ENCODE measurements at regions not wholly inside any gene's neighbourhood (a gene's known extent, or its start where the extent isn't known, plus 50 kb on each side); places are given as distances from the start of the nearest gene placed in this dataset.

DNA sequence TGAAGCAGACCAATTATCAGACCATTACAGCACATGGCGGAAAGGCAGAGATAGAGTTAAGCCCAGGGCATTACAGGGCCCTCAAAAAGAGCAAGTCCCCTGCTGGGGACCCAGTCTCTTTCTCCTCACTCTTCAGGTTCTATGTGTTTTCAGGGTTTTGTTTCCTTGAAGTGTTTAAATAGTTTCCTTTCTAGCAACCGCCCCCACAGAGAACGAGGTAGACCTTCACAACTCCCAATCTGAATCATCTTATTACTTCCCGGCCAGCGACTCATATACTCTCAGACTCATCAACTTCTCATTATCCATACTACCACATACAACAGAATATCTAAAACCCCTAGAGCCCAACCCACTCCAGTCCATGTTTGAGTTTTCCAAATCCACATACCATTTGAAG lies 526.6 kb upstream of the ARID1B start:
- Histone ChIP-seq H4K20me1 (ENCODE audit: insufficient read depth) (no peaks in the 10 kb centered on the region), H3K36me3 (ENCODE audit: low read depth) (no peaks in the 10 kb centered on the region), H2AFZ (no peak overlapping the region), H3K4me1 (ENCODE audit: insufficient read depth) (no peaks in the 10 kb centered on the region), H3K9me3 (ENCODE audit: low read depth) (no peaks in the 10 kb centered on the region), H3K27me3 (replicated peaks; ENCODE audit: insufficient read depth) (no peaks in the 10 kb centered on the region), H3K9me2 (ENCODE audit: insufficient read depth) (no peaks in the 10 kb centered on the region), H3F3A (ENCODE audit: insufficient read depth) (no peaks in the 10 kb centered on the region), H3K79me2 (ENCODE audit: insufficient read depth) (no peaks in the 10 kb centered on the region), H3K4me2 (ENCODE audit: unreplicated experiment) (no peak overlapping the region), H3K27ac (no peak overlapping the region), H3K4me3 (no peak overlapping the region), H3K9ac (no peak overlapping the region)
- in situ Hi-C loops (cut with MboI): no loop called here
- 49 to 57% methylated on average over 5 of the region's 5 CpGs for WGBS, 2 experiments (ENCODE audit: low coverage in 1 of 2, low lambda C conversion rate in 2 of 2, missing lambda C conversion rate in 2 of 2)
- peak; percentile 4 for DNase-seq
- no peak for TF ChIP-seq EZH2 (IDR thresholded peaks at IDR 0.05; ENCODE audit: insufficient read depth, poor library complexity, severe bottlenecking)
- no peak for TF ChIP-seq EZH2phosphoT487 (IDR thresholded peaks at IDR 0.05; ENCODE audit: insufficient read depth, low read depth)

DNA sequence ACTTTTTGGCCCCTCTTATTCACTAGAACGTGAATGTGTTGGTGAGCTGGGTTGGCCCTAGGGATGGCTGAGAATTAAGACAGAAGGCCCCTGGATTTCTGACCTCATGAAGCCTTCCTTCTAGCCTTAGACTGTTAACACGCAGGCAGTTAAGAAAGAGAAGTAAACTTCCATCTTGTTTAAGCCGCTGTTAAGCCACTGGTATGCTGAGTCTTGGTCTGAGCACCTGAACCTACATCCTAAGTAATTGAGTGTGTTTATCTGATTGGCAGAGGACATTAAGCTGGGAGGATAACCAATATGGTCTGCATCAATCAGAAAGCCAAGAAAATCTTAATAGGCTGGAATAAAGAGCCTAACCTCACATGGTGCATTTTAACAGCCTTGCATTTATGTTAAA lies 535.0 kb upstream of the ARID1B start:
- Histone ChIP-seq H3K27ac (no peak overlapping the region), H3K9me3 (ENCODE audit: low read depth) (no peaks in the 10 kb centered on the region), H3K4me2 (ENCODE audit: unreplicated experiment) (no peak overlapping the region), H3K36me3 (ENCODE audit: low read depth) (no peaks in the 10 kb centered on the region), H3K4me3 (no peak overlapping the region), H3K9me2 (ENCODE audit: insufficient read depth) (no peaks in the 10 kb centered on the region), H3K9ac (no peak overlapping the region), H4K20me1 (ENCODE audit: insufficient read depth) (no peaks in the 10 kb centered on the region), H3F3A (ENCODE audit: insufficient read depth) (no peaks in the 10 kb centered on the region), H3K27me3 (replicated peaks; ENCODE audit: insufficient read depth) (no peaks in the 10 kb centered on the region), H2AFZ (no peak overlapping the region), H3K79me2 (ENCODE audit: insufficient read depth) (no peaks in the 10 kb centered on the region), H3K4me1 (ENCODE audit: insufficient read depth) (no peaks in the 10 kb centered on the region)
- TF ChIP-seq EZH2 (IDR thresholded peaks at IDR 0.05; ENCODE audit: insufficient read depth, poor library complexity, severe bottlenecking) (no peak), EZH2phosphoT487 (IDR thresholded peaks at IDR 0.05; ENCODE audit: insufficient read depth, low read depth) (no peak)
- 29 to 32% methylated on average over 3 of the region's 3 CpGs for WGBS, 2 experiments (ENCODE audit: low coverage in 1 of 2, low lambda C conversion rate in 2 of 2, missing lambda C conversion rate in 2 of 2)
- DNase-seq: no peak
- in situ Hi-C loops (cut with MboI): no loop called here

DNA sequence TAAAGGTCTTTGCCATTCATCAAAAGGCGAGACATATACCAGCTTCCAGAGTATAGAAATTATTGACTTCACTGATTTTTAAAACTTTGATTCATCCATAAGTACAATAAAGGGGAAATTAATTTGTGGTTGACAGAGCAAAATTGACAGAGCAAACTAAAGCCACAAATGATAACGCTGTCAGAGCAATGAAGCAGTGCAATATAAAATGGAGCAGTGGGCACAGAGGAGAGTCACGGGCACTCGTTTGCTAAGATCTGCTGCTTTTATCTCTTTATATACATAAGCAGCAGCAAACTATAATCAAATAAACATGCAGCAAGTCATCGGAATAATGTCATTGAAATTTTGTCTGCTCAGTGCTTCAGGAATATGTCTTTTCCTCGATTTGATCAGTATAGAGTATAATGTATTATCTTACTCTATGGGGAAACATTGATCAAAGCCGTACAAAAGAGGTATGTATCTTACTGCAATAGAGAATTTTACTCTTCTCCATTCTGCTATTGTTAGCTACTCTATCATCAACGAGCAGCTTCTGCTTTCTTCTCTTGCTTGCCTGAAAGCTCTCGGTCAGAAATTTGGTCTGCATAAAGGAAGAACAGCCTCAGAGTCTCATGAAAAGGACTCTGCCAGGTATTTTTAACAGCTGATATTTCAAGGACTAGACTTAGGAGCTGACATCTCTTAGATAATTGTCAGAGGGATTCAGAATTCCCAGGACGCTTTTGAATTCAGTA lies 546.0 kb upstream of the ARID1B start:
- no peaks in the 10 kb centered on the region for H3K4me1 ChIP-seq (ENCODE audit: insufficient read depth)
- no peak overlapping the region for H2AFZ ChIP-seq
- no peak for DNase-seq
- TF ChIP-seq EZH2phosphoT487 (IDR thresholded peaks at IDR 0.05; ENCODE audit: insufficient read depth, low read depth): no peak
- no peak for TF ChIP-seq EZH2 (IDR thresholded peaks at IDR 0.05; ENCODE audit: insufficient read depth, poor library complexity, severe bottlenecking)
- H3K9me3 ChIP-seq (ENCODE audit: low read depth): no peaks in the 10 kb centered on the region
- H3K36me3 ChIP-seq (ENCODE audit: low read depth): no peaks in the 10 kb centered on the region
- no peaks in the 10 kb centered on the region for H3K27me3 ChIP-seq (replicated peaks; ENCODE audit: insufficient read depth)
- in situ Hi-C loops (cut with MboI): no loop called here
- H3K27ac ChIP-seq: no peak overlapping the region
- no peaks in the 10 kb centered on the region for H3F3A ChIP-seq (ENCODE audit: insufficient read depth)
- no peaks in the 10 kb centered on the region for H4K20me1 ChIP-seq (ENCODE audit: insufficient read depth)
- no peak overlapping the region for H3K4me3 ChIP-seq
- 22 to 28% methylated on average over 10 of the region's 10 CpGs for WGBS, 2 experiments (ENCODE audit: low coverage in 1 of 2, low lambda C conversion rate in 2 of 2, missing lambda C conversion rate in 2 of 2)
- no peak overlapping the region for H3K9ac ChIP-seq
- no peaks in the 10 kb centered on the region for H3K79me2 ChIP-seq (ENCODE audit: insufficient read depth)
- no peak overlapping the region for H3K4me2 ChIP-seq (ENCODE audit: unreplicated experiment)
- no peaks in the 10 kb centered on the region for H3K9me2 ChIP-seq (ENCODE audit: insufficient read depth)

DNA sequence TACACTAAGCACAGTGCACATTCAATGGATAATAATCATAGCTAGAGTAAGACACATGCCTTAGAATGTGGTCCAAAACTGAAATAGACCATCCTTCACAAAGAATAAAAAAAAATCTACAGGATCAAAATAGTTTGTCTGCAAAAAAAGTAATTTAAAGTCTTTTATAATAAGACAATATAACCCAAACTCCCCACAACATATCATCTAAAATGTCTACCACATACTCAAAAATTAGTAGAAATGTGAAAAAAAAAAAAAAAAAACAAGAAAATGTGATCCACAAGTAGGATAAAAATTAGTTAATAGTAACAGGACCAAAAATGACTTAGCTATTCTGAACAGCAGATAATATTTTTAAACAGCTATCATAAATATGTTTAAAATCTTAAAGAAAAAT lies 557.2 kb upstream of the ARID1B start:
- Histone ChIP-seq H3K9me3 (ENCODE audit: low read depth) (no peaks in the 10 kb centered on the region), H2AFZ (no peak overlapping the region), H3K36me3 (ENCODE audit: low read depth) (no peaks in the 10 kb centered on the region), H3K4me2 (ENCODE audit: unreplicated experiment) (no peak overlapping the region), H3K4me1 (ENCODE audit: insufficient read depth) (no peaks in the 10 kb centered on the region), H4K20me1 (ENCODE audit: insufficient read depth) (no peaks in the 10 kb centered on the region), H3K4me3 (no peak overlapping the region), H3K27me3 (replicated peaks; ENCODE audit: insufficient read depth) (no peaks in the 10 kb centered on the region), H3K9me2 (ENCODE audit: insufficient read depth) (no peaks in the 10 kb centered on the region), H3F3A (ENCODE audit: insufficient read depth) (no peaks in the 10 kb centered on the region), H3K79me2 (ENCODE audit: insufficient read depth) (no peaks in the 10 kb centered on the region), H3K27ac (no peak overlapping the region), H3K9ac (no peak overlapping the region)
- TF ChIP-seq EZH2phosphoT487 (IDR thresholded peaks at IDR 0.05; ENCODE audit: insufficient read depth, low read depth) (no peak), EZH2 (IDR thresholded peaks at IDR 0.05; ENCODE audit: insufficient read depth, poor library complexity, severe bottlenecking) (no peak)
- in situ Hi-C loops (cut with MboI): no loop called here
- DNase-seq: no peak

DNA sequence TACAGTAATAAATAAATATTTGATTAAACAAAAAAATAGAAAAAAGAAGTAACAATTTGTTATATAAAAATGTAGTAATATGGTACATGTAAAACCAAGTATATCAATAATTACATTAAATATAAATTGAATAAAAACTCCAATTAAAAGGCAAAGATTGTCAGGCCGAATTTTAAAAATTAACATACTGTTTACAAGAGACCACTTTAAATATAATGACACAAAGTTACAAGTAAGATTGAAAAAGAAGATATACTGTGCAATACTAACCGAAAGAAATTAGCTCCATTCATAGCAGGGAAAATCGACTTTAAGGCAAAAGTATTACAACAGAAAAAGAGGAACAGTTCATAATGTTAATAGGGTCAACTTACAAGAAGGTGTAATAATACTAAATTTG lies 571.5 kb upstream of the ARID1B start:
- no peaks in the 10 kb centered on the region for H4K20me1 ChIP-seq (ENCODE audit: insufficient read depth)
- 5 to 8% methylated on average over 3 of the region's 3 CpGs for WGBS, 2 experiments (ENCODE audit: low coverage in 1 of 2, low lambda C conversion rate in 2 of 2, missing lambda C conversion rate in 2 of 2)
- TF ChIP-seq EZH2phosphoT487 (IDR thresholded peaks at IDR 0.05; ENCODE audit: insufficient read depth, low read depth): no peak
- TF ChIP-seq EZH2 (IDR thresholded peaks at IDR 0.05; ENCODE audit: insufficient read depth, poor library complexity, severe bottlenecking): no peak

More for the DNA sequence above, 571.5 kb upstream of the ARID1B start:
- Histone ChIP-seq H3F3A (ENCODE audit: insufficient read depth) (no peaks in the 10 kb centered on the region), H3K27ac (no peak overlapping the region), H3K36me3 (ENCODE audit: low read depth) (no peaks in the 10 kb centered on the region), H3K9ac (no peak overlapping the region), H3K79me2 (ENCODE audit: insufficient read depth) (no peaks in the 10 kb centered on the region), H3K9me3 (ENCODE audit: low read depth) (no peaks in the 10 kb centered on the region), H3K9me2 (ENCODE audit: insufficient read depth) (no peaks in the 10 kb centered on the region), H3K4me3 (no peak overlapping the region), H3K4me2 (ENCODE audit: unreplicated experiment) (no peak overlapping the region), H2AFZ (no peak overlapping the region), H3K27me3 (replicated peaks; ENCODE audit: insufficient read depth) (no peaks in the 10 kb centered on the region), H3K4me1 (ENCODE audit: insufficient read depth) (no peaks in the 10 kb centered on the region)
- in situ Hi-C loops (cut with MboI): no loop called here
- no peak for DNase-seq

All from GM23248 (cell line).